Lower lobe of right lung (tissue), 2 donors: ENCODE measurements at regions not wholly inside any gene's neighbourhood (a gene's known extent, or its start where the extent isn't known, plus 50 kb on each side); places are given as distances from the start of the nearest gene placed in this dataset.

Experiments used
- ATAC-seq, 2 donors: fragments of 200-7000 bp; cut with Tn5 transposase; one replicate each; pipeline ENCODE4 v1.9.1; 2020 to 2022; ENCODE audit warnings: mild to moderate bottlenecking in 2 of 2, moderate library complexity in 2 of 2
- DNase-seq: peaks from one replicate; pipeline ENCODE4 v3.0.0-alpha.2; 2020
- H3K27ac ChIP-seq: fragments of 200-600 bp; one replicate; pipeline ENCODE4 v1.8.0; 2022
- H3K27me3 ChIP-seq: fragments of 200-600 bp; one replicate; pipeline ENCODE4 v1.8.0; 2022; ENCODE audit warnings: low read depth
- H3K36me3 ChIP-seq: fragments of 200-600 bp; one replicate; pipeline ENCODE4 v1.8.0; 2022; ENCODE audit warnings: mild to moderate bottlenecking
- H3K4me1 ChIP-seq: fragments of 200-600 bp; one replicate; pipeline ENCODE4 v1.8.0; 2022
- H3K4me3 ChIP-seq: fragments of 200-600 bp; one replicate; pipeline ENCODE4 v1.8.0; 2022; ENCODE audit warnings: mild to moderate bottlenecking
- H3K9me3 ChIP-seq: fragments of 200-600 bp; one replicate; pipeline ENCODE4 v1.8.0; 2022
- intact Hi-C: fragments of 100-400 bp; cut with DNase I; formaldehyde crosslinking; loops from one replicate; pipeline ENCODE4 v1.11.0; 2022
- TF ChIP-seq, protein P1 (sequence below): fragments of 200-600 bp; IDR thresholded peaks from one replicate; pipeline ENCODE4 v1.8.0; 2022; ENCODE audit warnings: antibody characterized with exemption, mild to moderate bottlenecking
- donor health status: DM: no; HTN: yes; CAD: no; lungs with severe emphysema.

DNA sequence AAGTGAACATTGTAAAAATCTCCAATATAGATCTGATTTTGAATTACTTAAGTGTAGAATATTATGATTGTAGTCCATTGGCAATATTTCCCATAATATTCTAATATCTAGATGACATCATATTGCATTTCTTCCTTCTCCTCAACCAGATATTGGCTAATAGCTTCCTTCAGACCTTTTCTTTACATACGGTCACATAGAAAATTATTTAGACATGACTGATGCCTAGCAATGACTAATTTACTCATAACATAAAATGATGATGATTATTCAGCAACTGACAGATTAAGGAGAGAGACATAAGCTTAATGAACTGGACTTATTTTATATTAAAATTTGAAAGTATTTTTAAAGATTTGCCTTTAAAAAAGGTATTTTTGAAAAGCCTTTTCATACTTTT lies 1287.6 kb downstream of the STIM2 start:
- H3K27me3 ChIP-seq, result no peaks in the 10 kb centered on the region
- intact Hi-C loops, result no loop called here
- H3K4me3 ChIP-seq, result no peak overlapping the region
- no peak overlapping the region for H3K27ac ChIP-seq
- ATAC-seq (no peak), DNase-seq (no peak)
- TF ChIP-seq, protein P1, sequence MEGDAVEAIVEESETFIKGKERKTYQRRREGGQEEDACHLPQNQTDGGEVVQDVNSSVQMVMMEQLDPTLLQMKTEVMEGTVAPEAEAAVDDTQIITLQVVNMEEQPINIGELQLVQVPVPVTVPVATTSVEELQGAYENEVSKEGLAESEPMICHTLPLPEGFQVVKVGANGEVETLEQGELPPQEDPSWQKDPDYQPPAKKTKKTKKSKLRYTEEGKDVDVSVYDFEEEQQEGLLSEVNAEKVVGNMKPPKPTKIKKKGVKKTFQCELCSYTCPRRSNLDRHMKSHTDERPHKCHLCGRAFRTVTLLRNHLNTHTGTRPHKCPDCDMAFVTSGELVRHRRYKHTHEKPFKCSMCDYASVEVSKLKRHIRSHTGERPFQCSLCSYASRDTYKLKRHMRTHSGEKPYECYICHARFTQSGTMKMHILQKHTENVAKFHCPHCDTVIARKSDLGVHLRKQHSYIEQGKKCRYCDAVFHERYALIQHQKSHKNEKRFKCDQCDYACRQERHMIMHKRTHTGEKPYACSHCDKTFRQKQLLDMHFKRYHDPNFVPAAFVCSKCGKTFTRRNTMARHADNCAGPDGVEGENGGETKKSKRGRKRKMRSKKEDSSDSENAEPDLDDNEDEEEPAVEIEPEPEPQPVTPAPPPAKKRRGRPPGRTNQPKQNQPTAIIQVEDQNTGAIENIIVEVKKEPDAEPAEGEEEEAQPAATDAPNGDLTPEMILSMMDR, result no peak
- H3K36me3 ChIP-seq, result no peaks in the 10 kb centered on the region
- H3K4me1 ChIP-seq, result no peaks in the 10 kb centered on the region
- H3K9me3 ChIP-seq, result no peaks in the 10 kb centered on the region

DNA sequence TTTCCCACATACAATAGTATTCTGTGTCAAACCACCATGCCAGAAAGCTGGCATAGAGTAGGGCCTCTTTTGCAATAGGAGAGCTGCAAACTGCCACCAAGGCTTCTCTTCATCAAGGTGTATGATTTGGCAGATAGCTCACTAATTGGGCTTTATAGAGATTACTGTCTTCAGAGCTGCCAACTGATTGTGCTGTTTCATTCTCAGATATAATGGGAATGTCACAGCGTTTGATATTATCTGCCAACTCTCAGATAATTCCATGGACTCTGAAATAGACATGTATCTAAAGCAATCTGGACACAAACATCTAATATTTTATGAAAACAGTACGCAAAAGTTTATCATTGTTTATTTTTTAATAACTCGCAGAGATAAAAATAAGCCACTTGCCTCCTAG lies 1289.1 kb downstream of the STIM2 start:
- DNase-seq, result no peak
- H3K9me3 ChIP-seq, result no peaks in the 10 kb centered on the region
- no peak overlapping the region for H3K27ac ChIP-seq
- intact Hi-C loops, result no loop called here
- ATAC-seq, result no peak
- H3K36me3 ChIP-seq, result no peaks in the 10 kb centered on the region
- H3K4me1 ChIP-seq, result no peaks in the 10 kb centered on the region
- H3K27me3 ChIP-seq, result no peaks in the 10 kb centered on the region
- TF ChIP-seq, protein P1, result no peak
- no peak overlapping the region for H3K4me3 ChIP-seq

DNA sequence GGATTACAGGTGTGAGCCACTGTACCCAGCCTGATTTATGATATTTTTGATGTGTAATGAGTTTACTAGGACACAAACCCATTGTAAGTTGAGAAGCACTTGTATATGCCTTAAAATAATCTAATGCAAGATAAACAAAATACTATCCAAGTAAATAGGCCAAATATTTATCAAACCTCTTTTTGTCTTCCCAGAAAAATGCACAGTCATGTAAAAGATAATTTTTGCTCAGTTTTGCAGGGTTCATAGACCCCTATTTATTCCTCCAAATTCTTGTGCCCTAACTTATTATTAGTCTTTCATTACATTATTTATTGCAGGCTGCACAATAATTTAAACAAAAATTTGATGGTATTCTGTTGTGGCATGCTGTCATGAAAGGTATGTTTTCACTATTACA lies 1290.7 kb downstream of the STIM2 start:
- Histone ChIP-seq H3K4me3 (no peak overlapping the region), H3K36me3 (no peaks in the 10 kb centered on the region), H3K27ac (no peak overlapping the region), H3K4me1 (no peaks in the 10 kb centered on the region), H3K27me3 (no peaks in the 10 kb centered on the region), H3K9me3 (no peaks in the 10 kb centered on the region)
- intact Hi-C loops, result no loop called here
- ATAC-seq, result no peak
- DNase-seq, result no peak
- TF ChIP-seq, protein P1, result no peak

DNA sequence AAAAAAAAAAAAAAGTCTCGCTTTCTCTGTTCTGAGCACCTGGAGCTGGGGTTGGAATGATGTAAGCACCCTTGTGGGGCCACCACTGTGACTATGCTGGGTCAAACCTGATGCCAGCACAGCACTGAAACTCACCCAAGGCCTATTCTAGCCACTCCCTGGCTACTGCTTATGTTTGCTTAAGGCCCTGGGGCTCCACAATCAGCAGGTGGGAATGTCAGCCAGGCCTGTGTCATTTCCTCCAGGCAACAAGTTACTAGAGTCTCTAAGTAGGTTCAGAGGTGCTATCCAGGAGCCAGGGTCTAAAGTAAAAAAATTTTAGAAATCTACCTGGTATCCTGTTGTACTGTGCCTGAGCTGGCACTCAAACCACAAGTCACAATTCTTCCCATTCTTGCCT lies 1306.8 kb downstream of the STIM2 start:
- ATAC-seq, result no peak
- no peaks in the 10 kb centered on the region for H3K9me3 ChIP-seq
- TF ChIP-seq, protein P1, result no peak
- no peak for DNase-seq
- no peaks in the 10 kb centered on the region for H3K36me3 ChIP-seq
- H3K27ac ChIP-seq, result no peak overlapping the region
- no peak overlapping the region for H3K4me3 ChIP-seq
- intact Hi-C loops, result no loop called here
- no peaks in the 10 kb centered on the region for H3K4me1 ChIP-seq
- H3K27me3 ChIP-seq, result no peaks in the 10 kb centered on the region

DNA sequence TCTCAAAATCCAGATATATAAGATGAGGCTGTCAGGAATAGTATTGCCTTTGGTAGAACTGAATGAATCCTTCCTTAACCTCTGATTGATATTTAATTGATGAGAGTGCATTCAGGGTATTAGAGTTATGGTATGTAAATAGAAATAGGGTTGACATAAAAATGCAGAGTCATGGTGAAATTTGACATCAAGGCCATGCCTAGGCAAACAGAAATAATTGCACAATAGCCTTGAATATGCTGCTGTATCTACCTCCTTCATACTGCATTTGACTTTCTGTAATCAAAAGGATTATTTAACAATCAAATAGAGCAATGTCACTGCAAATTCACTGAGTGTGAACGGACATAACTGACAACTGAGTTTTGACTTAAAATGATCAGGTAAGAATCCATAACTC lies 1316.3 kb downstream of the STIM2 start:
- TF ChIP-seq, protein P1, result no peak
- no peaks in the 10 kb centered on the region for H3K36me3 ChIP-seq
- no peak for ATAC-seq
- DNase-seq, result no peak
- H3K9me3 ChIP-seq, result no peaks in the 10 kb centered on the region
- no peak overlapping the region for H3K27ac ChIP-seq
- intact Hi-C loops, result no loop called here
- H3K4me1 ChIP-seq, result no peaks in the 10 kb centered on the region
- no peak overlapping the region for H3K4me3 ChIP-seq
- H3K27me3 ChIP-seq, result no peaks in the 10 kb centered on the region

DNA sequence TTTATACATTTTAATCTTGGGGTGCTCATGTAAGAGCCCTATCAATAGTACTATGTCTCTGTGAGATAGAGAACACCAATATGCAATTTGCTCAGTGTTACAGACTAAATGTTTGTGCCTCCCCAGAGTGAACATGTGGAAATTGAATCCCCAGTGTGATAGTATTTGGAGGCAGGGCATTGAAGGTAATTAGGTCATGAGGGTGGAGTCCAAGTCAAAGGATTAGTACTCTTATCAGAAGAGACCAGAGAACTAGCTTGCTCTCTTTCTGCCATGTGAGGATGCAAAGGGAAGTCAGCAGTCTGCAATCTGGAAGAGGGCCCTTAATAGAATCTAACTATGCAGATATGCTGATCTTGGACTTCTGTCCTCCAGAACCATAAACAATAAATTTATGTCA lies 1317.0 kb downstream of the STIM2 start:
- DNase-seq (no peak), ATAC-seq (no peak)
- no peaks in the 10 kb centered on the region for H3K36me3 ChIP-seq
- no peaks in the 10 kb centered on the region for H3K9me3 ChIP-seq
- H3K4me3 ChIP-seq, result no peak overlapping the region
- intact Hi-C loops, result no loop called here
- no peaks in the 10 kb centered on the region for H3K4me1 ChIP-seq
- TF ChIP-seq, protein P1, result no peak
- no peak overlapping the region for H3K27ac ChIP-seq
- no peaks in the 10 kb centered on the region for H3K27me3 ChIP-seq
